Gastroesophageal sphincter (tissue), 3 donors: ENCODE measurements at regions not wholly inside any gene's neighbourhood (a gene's known extent, or its start where the extent isn't known, plus 50 kb on each side); places are given as distances from the start of the nearest gene placed in this dataset.

ENCODE experiments used
- EP300 ChIP-seq: sonication (generic); formaldehyde crosslinking; IDR thresholded peaks from one replicate; pipeline ENCODE4 v1.6.1; 2017; ENCODE audit warnings: antibody characterized with exemption, mild to moderate bottlenecking
- POLR2A ChIP-seq, 2 donors: fragments of 450-650 bp; IDR thresholded peaks; one replicate each; pipeline ENCODE4 v1.6.1; 2017; ENCODE audit warnings: antibody characterized with exemption in 2 of 2, mild to moderate bottlenecking in 2 of 2, moderate library complexity in 1 of 2
- POLR2AphosphoS5 ChIP-seq: sonication (generic); formaldehyde crosslinking; IDR thresholded peaks from one replicate; pipeline ENCODE4 v1.6.1; 2017; ENCODE audit warnings: antibody characterized with exemption
- TF ChIP-seq, protein P1 (sequence below), 4 experiments: fragments of 200-600 bp in 2 of 4; fragments of 450-650 bp in 2 of 4; sonication (generic) in 1 of 4; IDR thresholded peaks; one replicate each; pipeline ENCODE4 v1.5.1; 2017 to 2019; ENCODE audit warnings: antibody characterized with exemption in 4 of 4, mild to moderate bottlenecking in 2 of 4, moderate library complexity in 2 of 4

DNA sequence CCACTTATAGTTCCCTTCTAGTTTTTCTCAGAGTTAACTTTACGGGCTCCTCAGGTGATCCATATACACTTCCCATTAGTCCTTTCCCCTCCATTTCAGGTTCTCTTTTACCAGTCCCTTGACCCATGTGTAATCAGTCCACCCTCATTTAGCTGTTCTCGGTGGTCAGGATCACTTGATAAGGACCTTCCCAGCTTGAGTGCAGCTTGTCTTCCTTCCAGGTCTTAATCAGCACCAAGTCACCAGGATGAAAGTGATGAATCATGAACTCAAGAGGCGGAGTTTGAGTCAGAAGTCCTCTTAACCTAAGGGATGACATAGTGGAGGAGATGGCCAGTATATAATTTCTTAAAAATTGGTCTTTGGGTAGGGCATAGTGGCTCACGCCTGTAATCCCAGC lies 63.1 kb upstream of the CNTNAP2 start:
- TF ChIP-seq, protein P1, sequence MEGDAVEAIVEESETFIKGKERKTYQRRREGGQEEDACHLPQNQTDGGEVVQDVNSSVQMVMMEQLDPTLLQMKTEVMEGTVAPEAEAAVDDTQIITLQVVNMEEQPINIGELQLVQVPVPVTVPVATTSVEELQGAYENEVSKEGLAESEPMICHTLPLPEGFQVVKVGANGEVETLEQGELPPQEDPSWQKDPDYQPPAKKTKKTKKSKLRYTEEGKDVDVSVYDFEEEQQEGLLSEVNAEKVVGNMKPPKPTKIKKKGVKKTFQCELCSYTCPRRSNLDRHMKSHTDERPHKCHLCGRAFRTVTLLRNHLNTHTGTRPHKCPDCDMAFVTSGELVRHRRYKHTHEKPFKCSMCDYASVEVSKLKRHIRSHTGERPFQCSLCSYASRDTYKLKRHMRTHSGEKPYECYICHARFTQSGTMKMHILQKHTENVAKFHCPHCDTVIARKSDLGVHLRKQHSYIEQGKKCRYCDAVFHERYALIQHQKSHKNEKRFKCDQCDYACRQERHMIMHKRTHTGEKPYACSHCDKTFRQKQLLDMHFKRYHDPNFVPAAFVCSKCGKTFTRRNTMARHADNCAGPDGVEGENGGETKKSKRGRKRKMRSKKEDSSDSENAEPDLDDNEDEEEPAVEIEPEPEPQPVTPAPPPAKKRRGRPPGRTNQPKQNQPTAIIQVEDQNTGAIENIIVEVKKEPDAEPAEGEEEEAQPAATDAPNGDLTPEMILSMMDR (IDR thresholded peaks at IDR 0.05), result no peak
- TF ChIP-seq POLR2AphosphoS5 (no peak), POLR2A (IDR thresholded peaks at IDR 0.05) (no peak), EP300 (no peak)
